HCT116 (cell line): ENCODE measurements at regions not wholly inside any gene's neighbourhood (a gene's known extent, or its start where the extent isn't known, plus 50 kb on each side); places are given as distances from the start of the nearest gene placed in this dataset.

Experiments
- ATAC-seq: fragments of 200-7000 bp; cut with Tn5 transposase; 2 replicates; pipeline ENCODE4 v1.9.1; 2020; ENCODE audit warnings: mild to moderate bottlenecking, moderate library complexity
- BruUV-seq: library from RNA; stranded (reverse); fragments of 400-500 nt; replicated peaks from 2 replicates; lab custom pipeline; 2021; lab: Mats Ljungman, UMichigan
- CTCF ChIA-PET: fragments of 300-600 bp; sonication (Branson Sonifier 250); formaldehyde crosslinking; loops from one replicate; lab custom pipeline; 2021; ENCODE audit warnings: antibody characterized with exemption; lab: Charles Lee
- POLR2A ChIA-PET: fragments of 300-600, 350-600 bp; sonication (Branson Sonifier 250); formaldehyde crosslinking; loops from one replicate; lab custom pipeline; 2021; ENCODE audit warnings: antibody characterized with exemption; lab: Charles Lee
- RAD21 ChIA-PET, 2 experiments: fragments of 300-600 bp; sonication (Branson Sonifier 250); formaldehyde crosslinking; loops; one replicate each; lab custom pipeline; 2023; ENCODE audit warnings: low total read pairs in 2 of 2; ENCODE audit not compliant: uncharacterized antibody in 2 of 2, unreplicated experiment in 2 of 2, low non-redundant PET in 1 of 2; lab: Charles Lee
- DNase-seq: peaks from one replicate; pipeline ENCODE4 v3.0.0-alpha.2; 2010; ENCODE audit warnings: low read depth, low spot score
- H2AFZ ChIP-seq: fragments of 200-600 bp; shearing (Covaris generic), sonication (generic); 2 replicates; pipeline ENCODE4 v1.6.1; 2017; ENCODE audit warnings: low read depth, mixed run types, mixed read lengths, antibody characterized with exemption, low read length; ENCODE audit not compliant: poor library complexity, severe bottlenecking
- H3K27ac ChIP-seq: 2 replicates; pipeline ENCODE4 v1.5.1; 2012; ENCODE audit warnings: low read depth, low read length
- H3K27me3 ChIP-seq: fragments of 200-600 bp; sonication (generic); 2 replicates; pipeline ENCODE4 v1.6.1; 2016; ENCODE audit warnings: mixed run types, low read length, mixed read lengths; ENCODE audit not compliant: insufficient read depth
- H3K36me3 ChIP-seq, 2 experiments: fragments of 200-500 bp in 1 of 2; fragments of 200-600 bp in 1 of 2; sonication (Bioruptor generic) in 1 of 2; sonication (generic) in 1 of 2; 2 replicates each; pipeline versions ENCODE4 v1.5.1 to v1.6.1; 2014 to 2016; ENCODE audit warnings: low read length in 2 of 2, inconsistent platforms in 1 of 2, mixed read lengths in 1 of 2, mixed run types in 1 of 2; ENCODE audit not compliant: insufficient read depth in 2 of 2, control insufficient read depth in 1 of 2
- H3K4me1 ChIP-seq, 2 experiments: fragments of 200-600 bp in 1 of 2; sonication (generic) in 1 of 2; 2 replicates each; pipeline versions ENCODE4 v1.5.1 to v1.6.1; 2012 to 2017; ENCODE audit warnings: low read length in 2 of 2, inconsistent platforms in 1 of 2, mild to moderate bottlenecking in 1 of 2, mixed read lengths in 1 of 2, mixed run types in 1 of 2, moderate library complexity in 1 of 2; ENCODE audit not compliant: insufficient read depth in 2 of 2, control insufficient read depth in 1 of 2
- H3K4me2 ChIP-seq: fragments of 200-600 bp; sonication (generic); 2 replicates; pipeline ENCODE4 v1.6.1; 2017; ENCODE audit warnings: mixed run types, low read length, mixed read lengths
- H3K4me3 ChIP-seq, 2 experiments: fragments of 200-600 bp in 1 of 2; sonication (generic) in 1 of 2; replicated peaks in 1 of 2; 2 replicates each; pipeline ENCODE4 v1.5.1; 2011 to 2016; ENCODE audit warnings: low read length in 2 of 2, control low read depth in 1 of 2, low read depth in 1 of 2, mild to moderate bottlenecking in 1 of 2, mixed read lengths in 1 of 2, mixed run types in 1 of 2
- H3K79me2 ChIP-seq: fragments of 200-600 bp; sonication (generic); 2 replicates; pipeline ENCODE4 v1.6.1; 2017; ENCODE audit warnings: mild to moderate bottlenecking, mixed run types, low read length, moderate library complexity, mixed read lengths; ENCODE audit not compliant: insufficient read depth
- H3K9ac ChIP-seq: fragments of 200-600 bp; sonication (generic); 2 replicates; pipeline ENCODE4 v1.6.1; 2016; ENCODE audit warnings: low read length, mixed read lengths
- H3K9me2 ChIP-seq: fragments of 200-600 bp; sonication (generic), shearing (Covaris generic); 2 replicates; pipeline ENCODE4 v1.6.1; 2017; ENCODE audit warnings: mixed run types, mild to moderate bottlenecking, moderate library complexity; ENCODE audit not compliant: insufficient read depth
- H3K9me3 ChIP-seq, 2 experiments: fragments of 200-500 bp in 1 of 2; fragments of 200-600 bp in 1 of 2; sonication (Bioruptor generic) in 1 of 2; sonication (generic) in 1 of 2; 2 replicates each; pipeline ENCODE4 v1.6.1; 2014 to 2017; ENCODE audit warnings: low read length in 2 of 2, mixed read lengths in 2 of 2, inconsistent platforms in 1 of 2, low read depth in 1 of 2, mild to moderate bottlenecking in 1 of 2, mixed run types in 1 of 2, moderate library complexity in 1 of 2; ENCODE audit not compliant: control insufficient read depth in 1 of 2, insufficient read depth in 1 of 2
- H4K20me1 ChIP-seq: fragments of 200-600 bp; sonication (generic), shearing (Covaris generic); 2 replicates; pipeline ENCODE4 v1.6.1; 2017; ENCODE audit warnings: mixed run types, mild to moderate bottlenecking, moderate library complexity; ENCODE audit not compliant: insufficient read depth
- CBX3 ChIP-seq: IDR thresholded peaks from 2 replicates; pipeline ENCODE4 v1.6.1; 2012; ENCODE audit warnings: low read depth
- CEBPB ChIP-seq: IDR thresholded peaks from 2 replicates; pipeline ENCODE4 v1.6.1; 2012; ENCODE audit warnings: low read depth
- EGR1 ChIP-seq: IDR thresholded peaks from 2 replicates; pipeline ENCODE4 v1.6.1; 2012; ENCODE audit warnings: low read depth
- ELF1 ChIP-seq: IDR thresholded peaks from 2 replicates; pipeline ENCODE4 v1.6.1; 2012; ENCODE audit warnings: low read depth, borderline replicate concordance
- EZH2 ChIP-seq: fragments of 200-600 bp; sonication (generic); IDR thresholded peaks from 2 replicates; pipeline ENCODE4 v1.6.1; 2017; ENCODE audit warnings: antibody characterized with exemption, mixed run types
- FOSL1 ChIP-seq: IDR thresholded peaks from 2 replicates; pipeline ENCODE4 v1.6.1; 2012; ENCODE audit warnings: low read depth
- JUND ChIP-seq: IDR thresholded peaks from 2 replicates; pipeline ENCODE4 v1.6.1; 2012
- POLR2A ChIP-seq: IDR thresholded peaks from 2 replicates; pipeline ENCODE4 v1.7.0; 2011; ENCODE audit warnings: borderline replicate concordance; ENCODE audit not compliant: insufficient read depth, insufficient read length; ENCODE audit errors: extremely low read depth
- POLR2AphosphoS5 ChIP-seq: IDR thresholded peaks from 2 replicates; pipeline ENCODE4 v1.6.1; 2011; ENCODE audit warnings: mild to moderate bottlenecking, low read depth, low read length, moderate library complexity
- SIN3A ChIP-seq: IDR thresholded peaks from 2 replicates; pipeline ENCODE4 v1.6.1; 2012; ENCODE audit warnings: low read depth
- SP1 ChIP-seq: IDR thresholded peaks from 2 replicates; pipeline ENCODE4 v1.6.1; 2012; ENCODE audit warnings: low read depth
- TCF7L2 ChIP-seq: IDR thresholded peaks from 2 replicates; pipeline ENCODE4 v1.7.0; 2011; ENCODE audit warnings: borderline replicate concordance, inconsistent platforms; ENCODE audit not compliant: insufficient read depth, insufficient read length; ENCODE audit errors: extremely low read depth
- YY1 ChIP-seq: IDR thresholded peaks from 2 replicates; pipeline ENCODE4 v1.6.1; 2011; ENCODE audit warnings: low read length, low read depth, moderate library complexity, mild to moderate bottlenecking; ENCODE audit not compliant: insufficient replicate concordance; ENCODE audit errors: extremely low read depth
- ZFX ChIP-seq: fragments of 450-650 bp; IDR thresholded peaks from 2 replicates; pipeline ENCODE4 v1.6.1; 2017
- ZNF274 ChIP-seq: fragments of 200-500 bp; sonication (Bioruptor generic); IDR thresholded peaks from 2 replicates; pipeline ENCODE4 v1.6.1; 2014; ENCODE audit warnings: mild to moderate bottlenecking, low read depth, low read length, inconsistent platforms
- intact Hi-C: fragments of 100-400 bp; cut with micrococcal nuclease; formaldehyde crosslinking; loops from 2 replicates; pipeline ENCODE4 v1.10.0; 2022
- TF ChIP-seq, protein P1 (sequence below): IDR thresholded peaks from 2 replicates; pipeline ENCODE4 v1.6.1; 2012
- TF ChIP-seq, protein P2 (sequence below), 3 experiments: fragments of 200-600 bp in 1 of 3; sonication (generic) in 1 of 3; IDR thresholded peaks in 2 of 3; conservative IDR thresholded peaks in 1 of 3; 2 replicates each; pipeline ENCODE4 v1.5.1; 2012 to 2017; ENCODE audit warnings: low read depth in 2 of 3, low read length in 2 of 3, antibody characterized with exemption in 1 of 3, borderline replicate concordance in 1 of 3, control low read depth in 1 of 3, mild to moderate bottlenecking in 1 of 3, mixed read lengths in 1 of 3, mixed run types in 1 of 3, moderate library complexity in 1 of 3; ENCODE audit not compliant: insufficient read depth in 1 of 3
- TF ChIP-seq, protein P3 (sequence below): IDR thresholded peaks from 2 replicates; pipeline ENCODE4 v1.6.1; 2011; ENCODE audit warnings: mild to moderate bottlenecking, low read length, moderate library complexity; ENCODE audit not compliant: insufficient replicate concordance; ENCODE audit errors: extremely low read depth
- TF ChIP-seq, protein P4 (sequence below): IDR thresholded peaks from 2 replicates; pipeline ENCODE4 v1.6.1; 2012

DNA sequence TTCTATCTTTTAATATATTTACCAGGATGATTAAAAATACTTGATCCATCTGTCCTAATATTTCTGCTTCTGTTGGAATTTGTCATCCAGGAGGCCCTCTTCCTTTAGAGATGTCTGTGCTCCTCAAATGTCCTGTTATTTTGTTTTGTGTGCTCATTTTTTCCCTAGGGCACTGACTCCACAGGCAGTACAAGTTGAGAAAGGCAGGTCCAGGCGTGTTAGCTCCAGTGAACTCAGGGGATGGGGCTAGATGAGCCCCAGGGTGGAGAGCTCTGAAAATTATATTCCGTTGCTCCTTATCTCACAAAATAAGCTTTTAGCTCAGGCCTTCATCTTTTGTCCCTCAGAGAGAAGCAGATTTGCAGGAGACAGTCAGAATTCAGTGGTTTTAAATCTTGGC is 105.7 kb downstream of the SLC4A3 start:
- intact Hi-C loops, result loop anchor here (10.0 kb wide), 1 partner anchor 272 kb away; no protein-coding TSS in a partner anchor
- H3K4me2 ChIP-seq, result peak overlapping the region; percentile 26
- CTCF ChIA-PET, result no interaction called here
- H3K4me3 ChIP-seq, result no peak overlapping the region
- H3K36me3 ChIP-seq, result peaks cover 4 to 18% of the 10 kb centered on the region in 2 experiments; a peak in 1 of 4 replicates
- H3K27me3 ChIP-seq, result no peaks in the 10 kb centered on the region
- DNase-seq, result no peak
- H3K9me3 ChIP-seq, result no peaks in the 10 kb centered on the region
- peak overlapping the region; percentile 63 for H3K27ac ChIP-seq
- TF ChIP-seq EGR1 (no peak), SIN3A (no peak), TCF7L2 (no peak), SP1 (no peak), FOSL1 (0 out of 2 replicates have a peak, but pooled peaks have one; percentile 8)
- no peak overlapping the region for H2AFZ ChIP-seq
- no peak for ATAC-seq
- H3K9ac ChIP-seq, result no peak overlapping the region
- H3K4me1 ChIP-seq, result peaks cover 46 to 82% of the 10 kb centered on the region in 2 experiments
- peaks cover 8% of the 10 kb centered on the region; the same call in 1 of the 2 replicates for H4K20me1 ChIP-seq
- POLR2A ChIA-PET, result no interaction called here
- RAD21 ChIA-PET, result no interaction called here
- H3K9me2 ChIP-seq, result no peaks in the 10 kb centered on the region
- peaks cover 97% of the 10 kb centered on the region for H3K79me2 ChIP-seq
- no TSS peak for BruUV-seq

DNA sequence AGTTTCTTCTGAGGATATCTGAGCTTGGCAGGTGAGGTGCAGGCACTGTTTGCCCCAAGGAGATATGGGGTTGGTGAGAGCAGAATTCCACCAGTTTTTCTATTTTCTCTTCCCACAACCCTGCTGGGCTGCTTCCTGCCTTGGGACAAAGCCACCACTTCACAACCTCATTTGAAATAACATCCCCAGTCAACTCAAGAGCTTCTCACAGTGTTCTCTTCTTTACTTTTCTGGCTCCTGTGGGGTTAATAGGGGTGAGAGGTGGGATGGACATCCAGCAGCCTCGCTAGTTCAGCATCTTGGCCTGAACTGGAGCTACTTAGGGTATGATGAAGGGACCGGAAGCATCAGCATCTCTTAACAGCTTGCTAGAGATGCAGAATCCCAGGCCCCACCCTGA is 106.3 kb downstream of the SLC4A3 start:
- H3K4me2 ChIP-seq, result no peak overlapping the region; the same call in 1 of the 2 replicates
- no peaks in the 10 kb centered on the region for H3K9me2 ChIP-seq
- no peaks in the 10 kb centered on the region for H3K9me3 ChIP-seq
- intact Hi-C loops, result loop anchor here (10.0 kb wide), 1 partner anchor 271 kb away; no protein-coding TSS in a partner anchor
- ATAC-seq (no peak), DNase-seq (no peak)
- BruUV-seq, result no TSS peak
- H2AFZ ChIP-seq, result no peak overlapping the region
- H3K27me3 ChIP-seq, result no peaks in the 10 kb centered on the region
- no peak overlapping the region for H3K4me3 ChIP-seq
- ChIA-PET CTCF (no interaction called here), RAD21 (no interaction called here), POLR2A (no interaction called here)
- peaks cover 8% of the 10 kb centered on the region; the same call in 1 of the 2 replicates for H4K20me1 ChIP-seq
- H3K27ac ChIP-seq, result peak overlapping the region; percentile 63
- H3K4me1 ChIP-seq, result peaks cover 41 to 76% of the 10 kb centered on the region in 2 experiments
- H3K79me2 ChIP-seq, result peaks cover 90% of the 10 kb centered on the region
- H3K9ac ChIP-seq, result no peak overlapping the region
- H3K36me3 ChIP-seq, result peaks cover 5 to 14% of the 10 kb centered on the region in 2 experiments; a peak in 2 of 4 replicates
- TF ChIP-seq, protein P1, sequence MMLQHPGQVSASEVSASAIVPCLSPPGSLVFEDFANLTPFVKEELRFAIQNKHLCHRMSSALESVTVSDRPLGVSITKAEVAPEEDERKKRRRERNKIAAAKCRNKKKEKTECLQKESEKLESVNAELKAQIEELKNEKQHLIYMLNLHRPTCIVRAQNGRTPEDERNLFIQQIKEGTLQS, result no peak
- TF ChIP-seq ZNF274 (no peak), CEBPB (no peak), EZH2 (no peak), POLR2AphosphoS5 (no peak), JUND (no peak), CBX3 (no peak), ZFX (no peak), YY1 (no peak), POLR2A (no peak), ELF1 (no peak), SIN3A (no peak)
- TF ChIP-seq, protein P2, sequence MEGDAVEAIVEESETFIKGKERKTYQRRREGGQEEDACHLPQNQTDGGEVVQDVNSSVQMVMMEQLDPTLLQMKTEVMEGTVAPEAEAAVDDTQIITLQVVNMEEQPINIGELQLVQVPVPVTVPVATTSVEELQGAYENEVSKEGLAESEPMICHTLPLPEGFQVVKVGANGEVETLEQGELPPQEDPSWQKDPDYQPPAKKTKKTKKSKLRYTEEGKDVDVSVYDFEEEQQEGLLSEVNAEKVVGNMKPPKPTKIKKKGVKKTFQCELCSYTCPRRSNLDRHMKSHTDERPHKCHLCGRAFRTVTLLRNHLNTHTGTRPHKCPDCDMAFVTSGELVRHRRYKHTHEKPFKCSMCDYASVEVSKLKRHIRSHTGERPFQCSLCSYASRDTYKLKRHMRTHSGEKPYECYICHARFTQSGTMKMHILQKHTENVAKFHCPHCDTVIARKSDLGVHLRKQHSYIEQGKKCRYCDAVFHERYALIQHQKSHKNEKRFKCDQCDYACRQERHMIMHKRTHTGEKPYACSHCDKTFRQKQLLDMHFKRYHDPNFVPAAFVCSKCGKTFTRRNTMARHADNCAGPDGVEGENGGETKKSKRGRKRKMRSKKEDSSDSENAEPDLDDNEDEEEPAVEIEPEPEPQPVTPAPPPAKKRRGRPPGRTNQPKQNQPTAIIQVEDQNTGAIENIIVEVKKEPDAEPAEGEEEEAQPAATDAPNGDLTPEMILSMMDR (IDR thresholded peaks at IDR 0.05 in 2 of 3, conservative IDR thresholded peaks at IDR 0.05 in 1 of 3; ENCODE audit: borderline replicate concordance in 1 of 3, insufficient read depth in 1 of 3, low read depth in 2 of 3, low read length in 2 of 3), result no peak
- TF ChIP-seq, protein P3, sequence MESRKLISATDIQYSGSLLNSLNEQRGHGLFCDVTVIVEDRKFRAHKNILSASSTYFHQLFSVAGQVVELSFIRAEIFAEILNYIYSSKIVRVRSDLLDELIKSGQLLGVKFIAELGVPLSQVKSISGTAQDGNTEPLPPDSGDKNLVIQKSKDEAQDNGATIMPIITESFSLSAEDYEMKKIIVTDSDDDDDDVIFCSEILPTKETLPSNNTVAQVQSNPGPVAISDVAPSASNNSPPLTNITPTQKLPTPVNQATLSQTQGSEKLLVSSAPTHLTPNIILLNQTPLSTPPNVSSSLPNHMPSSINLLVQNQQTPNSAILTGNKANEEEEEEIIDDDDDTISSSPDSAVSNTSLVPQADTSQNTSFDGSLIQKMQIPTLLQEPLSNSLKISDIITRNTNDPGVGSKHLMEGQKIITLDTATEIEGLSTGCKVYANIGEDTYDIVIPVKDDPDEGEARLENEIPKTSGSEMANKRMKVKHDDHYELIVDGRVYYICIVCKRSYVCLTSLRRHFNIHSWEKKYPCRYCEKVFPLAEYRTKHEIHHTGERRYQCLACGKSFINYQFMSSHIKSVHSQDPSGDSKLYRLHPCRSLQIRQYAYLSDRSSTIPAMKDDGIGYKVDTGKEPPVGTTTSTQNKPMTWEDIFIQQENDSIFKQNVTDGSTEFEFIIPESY, result no peak
- TF ChIP-seq, protein P4, sequence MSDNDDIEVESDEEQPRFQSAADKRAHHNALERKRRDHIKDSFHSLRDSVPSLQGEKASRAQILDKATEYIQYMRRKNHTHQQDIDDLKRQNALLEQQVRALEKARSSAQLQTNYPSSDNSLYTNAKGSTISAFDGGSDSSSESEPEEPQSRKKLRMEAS, result no peak
